WTC11 (cell line): ENCODE measurements at regions not wholly inside any gene's neighbourhood (a gene's known extent, or its start where the extent isn't known, plus 50 kb on each side); places are given as distances from the start of the nearest gene placed in this dataset.

Experiments
- AFF4 ChIP-seq: sonication (generic); formaldehyde crosslinking; IDR thresholded peaks from 2 replicates; pipeline ENCODE4 v1.8.1; 2023; ENCODE audit warnings: mild to moderate bottlenecking, missing genetic modification reagents, borderline replicate concordance
- ATF2 ChIP-seq: sonication (generic); formaldehyde crosslinking; IDR thresholded peaks from 2 replicates; pipeline ENCODE4 v1.8.1; 2022; ENCODE audit warnings: low read depth, missing genetic modification reagents, borderline replicate concordance
- CTCF ChIP-seq: fragments of 200-600 bp; IDR thresholded peaks from 2 replicates; pipeline ENCODE4 v1.8.0; 2022; ENCODE audit warnings: antibody characterized with exemption
- HMGXB4 ChIP-seq: sonication (generic); formaldehyde crosslinking; IDR thresholded peaks from 2 replicates; pipeline ENCODE4 v1.8.1; 2023; ENCODE audit warnings: mild to moderate bottlenecking, moderate library complexity, missing genetic modification reagents
- IRF1 ChIP-seq: sonication (generic); formaldehyde crosslinking; IDR thresholded peaks from 2 replicates; pipeline ENCODE4 v1.8.0; 2023; ENCODE audit warnings: missing genetic modification reagents
- JUN ChIP-seq: sonication (generic); formaldehyde crosslinking; IDR thresholded peaks from 2 replicates; pipeline ENCODE4 v1.8.0; 2023; ENCODE audit warnings: mild to moderate bottlenecking, missing genetic modification reagents
- ZNF281 ChIP-seq: sonication (generic); formaldehyde crosslinking; IDR thresholded peaks from 2 replicates; pipeline ENCODE4 v1.8.0; 2023; ENCODE audit warnings: mild to moderate bottlenecking, missing genetic modification reagents

- TF ChIP-seq CTCF (no peak), ZNF281 (CRISPR knock-in tag) (no peak), ATF2 (no peak), AFF4 (no peak), JUN (no peak), HMGXB4 (CRISPR knock-in tag) (no peak), IRF1 (CRISPR knock-in tag) (no peak)
Observed at GRCh38 chr18:10318691-10318970, 135.8 kb upstream of the APCDD1 start.
